ENCODE measurements at regions not wholly inside any gene's neighbourhood (a gene's known extent, or its start where the extent isn't known, plus 50 kb on each side); places are given as distances from the start of the nearest gene placed in this dataset.
A peak's percentile ranks its signal among the peaks of the same experiment; 100 is the strongest.

GRCh38 chr2:105681927-105682326 lies 62.8 kb upstream of the NCK2 start:
- Histone ChIP-seq H3K4me3 (ENCODE audit: control insufficient read depth in 1 of 2, extremely low read depth in 1 of 2, low read length in 1 of 2) (no peak overlapping the region), H3K27me3 (replicated peaks in 1 of 2; ENCODE audit: control insufficient read depth in 2 of 2, extremely low read depth in 1 of 2, insufficient read depth in 2 of 2, low read length in 1 of 2) (peaks cover 0 to 5% of the 10 kb centered on the region in 2 experiments), H3K27ac (ENCODE audit: low read length) (no peak overlapping the region), H3K36me3 (ENCODE audit: control insufficient read depth in 2 of 2, extremely low read depth in 1 of 2, insufficient read depth in 1 of 2, low read length in 1 of 2) (no peaks in the 10 kb centered on the region), H3K4me1 (ENCODE audit: control insufficient read depth in 1 of 2, extremely low read depth in 1 of 2, insufficient read depth in 2 of 2, low read length in 2 of 2) (no peaks in the 10 kb centered on the region), H3K9me3 (no peaks in the 10 kb centered on the region)
- Mint-ChIP-seq H3K4me1 (peaks cover 6 to 12% (median 10%) of the 10 kb centered on the region in 3 donors), H3K27me3 (peaks cover 0 to 6% of the 10 kb centered on the region in 2 donors), H3K36me3 (no peaks in the 10 kb centered on the region), H3K27ac (no peak overlapping the region), H3K9me3 (no peaks in the 10 kb centered on the region), H3K4me3 (no peak overlapping the region)
- DNase-seq (no peak), ATAC-seq (replicated peaks in 1 of 4) (no peak)
- ChIA-PET POLR2A (no interaction called here), CTCF (no interaction called here)
- 67% methylated on average over 1 of the region's 2 CpGs for WGBS (ENCODE audit: insufficient coverage)

GRCh38 chr2:105680357-105680756 lies 64.4 kb upstream of the NCK2 start:
- Mint-ChIP-seq H3K27ac (no peak overlapping the region), H3K4me1 (peaks cover 6 to 14% (median 12%) of the 10 kb centered on the region in 3 donors), H3K27me3 (peaks cover 0 to 6% of the 10 kb centered on the region in 2 donors), H3K9me3 (no peaks in the 10 kb centered on the region), H3K4me3 (no peak overlapping the region), H3K36me3 (no peaks in the 10 kb centered on the region)
- H3K27me3 ChIP-seq (replicated peaks in 1 of 2; ENCODE audit: control insufficient read depth in 2 of 2, extremely low read depth in 1 of 2, insufficient read depth in 2 of 2, low read length in 1 of 2): peaks cover 0 to 6% of the 10 kb centered on the region in 2 experiments
- POLR2A ChIA-PET: no interaction called here
- no peaks in the 10 kb centered on the region for H3K4me1 ChIP-seq (ENCODE audit: control insufficient read depth in 1 of 2, extremely low read depth in 1 of 2, insufficient read depth in 2 of 2, low read length in 2 of 2)
- no peak overlapping the region for H3K27ac ChIP-seq (ENCODE audit: low read length)
- DNase-seq: no peak
- H3K9me3 ChIP-seq: no peaks in the 10 kb centered on the region
- 83% methylated on average over 7 of the region's 7 CpGs for WGBS (ENCODE audit: insufficient coverage)
- no peaks in the 10 kb centered on the region for H3K36me3 ChIP-seq (ENCODE audit: control insufficient read depth in 2 of 2, extremely low read depth in 1 of 2, insufficient read depth in 1 of 2, low read length in 1 of 2)
- CTCF ChIA-PET: no interaction called here
- no peak overlapping the region for H3K4me3 ChIP-seq (ENCODE audit: control insufficient read depth in 1 of 2, extremely low read depth in 1 of 2, low read length in 1 of 2)
- no peak for ATAC-seq (replicated peaks in 1 of 4)

GRCh38 chr2:105678346-105678745 lies 66.4 kb upstream of the NCK2 start:
- ChIA-PET CTCF (interaction anchor here (0.5 to 0.6 kb wide), 2 partner anchors 8 to 178 kb away, joined by 3 read pairs; no protein-coding TSS in a partner anchor), POLR2A (no interaction called here)
- ATAC-seq (replicated peaks in 1 of 4): no peak
- WGBS (ENCODE audit: insufficient coverage): 20% methylated on average over 3 of the region's 6 CpGs
- DNase-seq: no peak
- peaks cover 0 to 6% of the 10 kb centered on the region in 2 experiments for H3K27me3 ChIP-seq (replicated peaks in 1 of 2; ENCODE audit: control insufficient read depth in 2 of 2, extremely low read depth in 1 of 2, insufficient read depth in 2 of 2, low read length in 1 of 2)
- H3K36me3 ChIP-seq (ENCODE audit: control insufficient read depth in 2 of 2, extremely low read depth in 1 of 2, insufficient read depth in 1 of 2, low read length in 1 of 2): no peaks in the 10 kb centered on the region
- H3K27ac Mint-ChIP-seq: no peak overlapping the region
- no peaks in the 10 kb centered on the region for H3K9me3 ChIP-seq
- H3K4me1 ChIP-seq (ENCODE audit: control insufficient read depth in 1 of 2, extremely low read depth in 1 of 2, insufficient read depth in 2 of 2, low read length in 2 of 2): peaks cover 0 to 2% of the 10 kb centered on the region in 2 experiments
- H3K9me3 Mint-ChIP-seq: no peaks in the 10 kb centered on the region
- H3K4me3 ChIP-seq (ENCODE audit: control insufficient read depth in 1 of 2, extremely low read depth in 1 of 2, low read length in 1 of 2): no peak overlapping the region
- H3K27ac ChIP-seq (ENCODE audit: low read length): no peak overlapping the region
- peaks cover 0 to 6% of the 10 kb centered on the region in 2 donors for H3K27me3 Mint-ChIP-seq
- no peak overlapping the region for H3K4me3 Mint-ChIP-seq
- H3K4me1 Mint-ChIP-seq: peaks cover 12 to 24% (median 18%) of the 10 kb centered on the region in 3 donors
- H3K36me3 Mint-ChIP-seq: no peaks in the 10 kb centered on the region

- Mint-ChIP-seq H3K4me3 (no peak overlapping the region), H3K27me3 (peaks cover 0 to 6% of the 10 kb centered on the region in 2 donors), H3K9me3 (no peaks in the 10 kb centered on the region), H3K27ac (no peak overlapping the region), H3K36me3 (no peaks in the 10 kb centered on the region), H3K4me1 (peaks cover 12 to 24% (median 18%) of the 10 kb centered on the region in 3 donors)
- no peak for DNase-seq
- ATAC-seq (replicated peaks in 1 of 4): no peak
- H3K36me3 ChIP-seq (ENCODE audit: control insufficient read depth in 2 of 2, extremely low read depth in 1 of 2, insufficient read depth in 1 of 2, low read length in 1 of 2): no peaks in the 10 kb centered on the region
- ChIA-PET POLR2A (no interaction called here), CTCF (interaction anchor here (0.5 to 0.6 kb wide), 2 partner anchors 8 to 179 kb away, joined by 3 read pairs; no protein-coding TSS in a partner anchor)
- H3K9me3 ChIP-seq: no peaks in the 10 kb centered on the region
- H3K4me3 ChIP-seq (ENCODE audit: control insufficient read depth in 1 of 2, extremely low read depth in 1 of 2, low read length in 1 of 2): no peak overlapping the region
- no peak overlapping the region for H3K27ac ChIP-seq (ENCODE audit: low read length)
- peaks cover 0 to 2% of the 10 kb centered on the region in 2 experiments for H3K4me1 ChIP-seq (ENCODE audit: control insufficient read depth in 1 of 2, extremely low read depth in 1 of 2, insufficient read depth in 2 of 2, low read length in 2 of 2)
- H3K27me3 ChIP-seq (replicated peaks in 1 of 2; ENCODE audit: control insufficient read depth in 2 of 2, extremely low read depth in 1 of 2, insufficient read depth in 2 of 2, low read length in 1 of 2): peaks cover 0 to 6% of the 10 kb centered on the region in 2 experiments
- 80% methylated on average over 2 of the region's 6 CpGs for WGBS (ENCODE audit: insufficient coverage)
These were observed 66.8 kb upstream of the NCK2 start for GRCh38 chr2:105677901-105678300.

GRCh38 chr2:105675841-105676240 lies 68.9 kb upstream of the NCK2 start:
- H3K36me3 Mint-ChIP-seq: no peaks in the 10 kb centered on the region
- H3K27ac Mint-ChIP-seq: no peak overlapping the region
- H3K4me1 Mint-ChIP-seq: peaks cover 12 to 20% (median 14%) of the 10 kb centered on the region in 3 donors
- H3K4me3 ChIP-seq (ENCODE audit: control insufficient read depth in 1 of 2, extremely low read depth in 1 of 2, low read length in 1 of 2): no peak overlapping the region
- ATAC-seq (replicated peaks in 1 of 4) (no peak), DNase-seq (no peak)
- peaks cover 0 to 6% of the 10 kb centered on the region in 2 experiments for H3K27me3 ChIP-seq (replicated peaks in 1 of 2; ENCODE audit: control insufficient read depth in 2 of 2, extremely low read depth in 1 of 2, insufficient read depth in 2 of 2, low read length in 1 of 2)
- H3K4me3 Mint-ChIP-seq: no peak overlapping the region
- no peaks in the 10 kb centered on the region for H3K9me3 ChIP-seq
- H3K4me1 ChIP-seq (ENCODE audit: control insufficient read depth in 1 of 2, extremely low read depth in 1 of 2, insufficient read depth in 2 of 2, low read length in 2 of 2): peaks cover 0 to 2% of the 10 kb centered on the region in 2 experiments
- no peaks in the 10 kb centered on the region for H3K36me3 ChIP-seq (ENCODE audit: control insufficient read depth in 2 of 2, extremely low read depth in 1 of 2, insufficient read depth in 1 of 2, low read length in 1 of 2)
- no peaks in the 10 kb centered on the region for H3K9me3 Mint-ChIP-seq
- POLR2A ChIA-PET: interaction anchor here in 1 of 2 donors (0.6 kb wide), 1 partner anchor 79 kb away, joined by 3 read pairs; no protein-coding TSS in a partner anchor
- CTCF ChIA-PET: interaction anchor here in 1 of 2 donors (0.5 kb wide), 1 partner anchor 24 kb away, joined by 3 read pairs; no protein-coding TSS in a partner anchor
- H3K27ac ChIP-seq (ENCODE audit: low read length): no peak overlapping the region
- peaks cover 0 to 6% of the 10 kb centered on the region in 2 donors for H3K27me3 Mint-ChIP-seq
- no CpG with 5 or more reads among the region's 4 CpGs for WGBS (ENCODE audit: insufficient coverage)

GRCh38 chr2:105674859-105675541 lies 69.7 kb upstream of the NCK2 start:
- Histone ChIP-seq H3K27ac (ENCODE audit: low read length) (no peak overlapping the region), H3K27me3 (replicated peaks in 1 of 2; ENCODE audit: control insufficient read depth in 2 of 2, extremely low read depth in 1 of 2, insufficient read depth in 2 of 2, low read length in 1 of 2) (peaks cover 0 to 6% of the 10 kb centered on the region in 2 experiments), H3K4me1 (ENCODE audit: control insufficient read depth in 1 of 2, extremely low read depth in 1 of 2, insufficient read depth in 2 of 2, low read length in 2 of 2) (peaks cover 0 to 2% of the 10 kb centered on the region in 2 experiments), H3K4me3 (ENCODE audit: control insufficient read depth in 1 of 2, extremely low read depth in 1 of 2, low read length in 1 of 2) (no peak overlapping the region), H3K36me3 (ENCODE audit: control insufficient read depth in 2 of 2, extremely low read depth in 1 of 2, insufficient read depth in 1 of 2, low read length in 1 of 2) (no peaks in the 10 kb centered on the region), H3K9me3 (no peaks in the 10 kb centered on the region)
- no peak overlapping the region for H3K27ac Mint-ChIP-seq
- H3K4me1 Mint-ChIP-seq: peaks cover 6 to 20% (median 14%) of the 10 kb centered on the region in 3 donors
- ChIA-PET POLR2A (no interaction called here), CTCF (no interaction called here)
- H3K27me3 Mint-ChIP-seq: peaks cover 0 to under 1% of the 10 kb centered on the region in 2 donors
- H3K36me3 Mint-ChIP-seq: no peaks in the 10 kb centered on the region
- no peak overlapping the region for H3K4me3 Mint-ChIP-seq
- H3K9me3 Mint-ChIP-seq: no peaks in the 10 kb centered on the region
- WGBS (ENCODE audit: insufficient coverage): 73% methylated on average over 6 of the region's 10 CpGs
- DNase-seq: peak in 9 of 35 experiments; percentile 2 to 28 (median 10)
- peak in 2 of 4 experiments; percentile 37 to 42 for ATAC-seq (replicated peaks in 1 of 4)
